ENCODE measurements at regions not wholly inside any gene's neighbourhood (a gene's known extent, or its start where the extent isn't known, plus 50 kb on each side); places are given as distances from the start of the nearest gene placed in this dataset.

DNA sequence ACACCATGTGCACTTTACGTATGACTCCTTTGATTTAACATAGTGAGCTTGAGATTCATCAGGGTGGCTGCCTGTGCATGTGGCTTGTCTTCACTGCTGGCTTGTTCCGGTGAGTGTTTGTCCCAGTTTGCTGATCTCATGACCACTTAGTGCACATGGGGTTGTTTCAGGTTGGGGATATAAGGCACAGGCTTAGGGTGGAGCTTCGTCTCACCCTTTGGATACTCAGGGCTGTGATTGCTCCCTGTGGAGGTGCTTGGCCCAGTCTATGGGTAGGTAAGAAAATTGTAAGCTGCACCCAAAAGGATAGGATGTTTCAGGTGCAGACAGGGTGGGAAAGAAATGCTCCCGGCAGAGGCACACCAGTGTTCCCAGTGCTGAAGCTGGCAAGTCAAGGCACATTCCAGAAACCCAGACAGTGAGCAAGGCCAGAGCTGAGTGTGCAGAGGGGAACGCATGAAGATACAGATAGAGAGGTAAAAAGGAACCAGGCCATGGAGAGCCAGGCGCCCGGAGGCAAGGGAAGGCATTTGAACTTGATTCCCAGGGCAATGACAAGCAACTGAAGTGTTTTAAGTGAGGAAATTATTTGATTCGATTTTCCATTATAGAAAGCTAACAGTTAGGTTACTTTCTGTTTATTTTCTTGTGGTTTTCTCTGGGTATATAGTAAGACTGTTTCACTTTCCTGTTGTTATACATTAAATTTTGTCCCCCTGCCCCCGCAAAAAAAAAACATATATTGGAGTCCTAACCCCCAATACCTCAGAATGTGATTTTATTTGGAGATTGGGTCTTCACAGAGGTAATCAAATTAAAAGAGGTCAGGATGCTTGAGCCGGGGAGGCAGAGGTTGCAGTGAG, 289.8 kb upstream of the KLF6 start:
- TF ChIP-seq, protein P1, sequence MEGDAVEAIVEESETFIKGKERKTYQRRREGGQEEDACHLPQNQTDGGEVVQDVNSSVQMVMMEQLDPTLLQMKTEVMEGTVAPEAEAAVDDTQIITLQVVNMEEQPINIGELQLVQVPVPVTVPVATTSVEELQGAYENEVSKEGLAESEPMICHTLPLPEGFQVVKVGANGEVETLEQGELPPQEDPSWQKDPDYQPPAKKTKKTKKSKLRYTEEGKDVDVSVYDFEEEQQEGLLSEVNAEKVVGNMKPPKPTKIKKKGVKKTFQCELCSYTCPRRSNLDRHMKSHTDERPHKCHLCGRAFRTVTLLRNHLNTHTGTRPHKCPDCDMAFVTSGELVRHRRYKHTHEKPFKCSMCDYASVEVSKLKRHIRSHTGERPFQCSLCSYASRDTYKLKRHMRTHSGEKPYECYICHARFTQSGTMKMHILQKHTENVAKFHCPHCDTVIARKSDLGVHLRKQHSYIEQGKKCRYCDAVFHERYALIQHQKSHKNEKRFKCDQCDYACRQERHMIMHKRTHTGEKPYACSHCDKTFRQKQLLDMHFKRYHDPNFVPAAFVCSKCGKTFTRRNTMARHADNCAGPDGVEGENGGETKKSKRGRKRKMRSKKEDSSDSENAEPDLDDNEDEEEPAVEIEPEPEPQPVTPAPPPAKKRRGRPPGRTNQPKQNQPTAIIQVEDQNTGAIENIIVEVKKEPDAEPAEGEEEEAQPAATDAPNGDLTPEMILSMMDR (IDR thresholded peaks at IDR 0.05): no peak
- no peak for TF ChIP-seq EZH2 (IDR thresholded peaks at IDR 0.05; ENCODE audit: borderline replicate concordance, insufficient read depth, low read depth, low read length, poor library complexity, severe bottlenecking)

Measured in B cell (primary cell).